Hematopoietic multipotent progenitor cell treated with erythropoietin and hydrocortisone succinate and interleukin-3 and kit ligand, for 17 days (in vitro differentiated cells): ENCODE measurements at regions not wholly inside any gene's neighbourhood (a gene's known extent, or its start where the extent isn't known, plus 50 kb on each side); places are given as distances from the start of the nearest gene placed in this dataset.
"Not testable (repeated sequence)": the region's sequence is repeated elsewhere in the genome, so short reads cannot be mapped to it uniquely, and the experiment has no call there.

ENCODE experiments used
- DNase-seq: peaks from one replicate; pipeline ENCODE4 v3.0.0-alpha.2; 2015; ENCODE audit warnings: low spot score

DNA sequence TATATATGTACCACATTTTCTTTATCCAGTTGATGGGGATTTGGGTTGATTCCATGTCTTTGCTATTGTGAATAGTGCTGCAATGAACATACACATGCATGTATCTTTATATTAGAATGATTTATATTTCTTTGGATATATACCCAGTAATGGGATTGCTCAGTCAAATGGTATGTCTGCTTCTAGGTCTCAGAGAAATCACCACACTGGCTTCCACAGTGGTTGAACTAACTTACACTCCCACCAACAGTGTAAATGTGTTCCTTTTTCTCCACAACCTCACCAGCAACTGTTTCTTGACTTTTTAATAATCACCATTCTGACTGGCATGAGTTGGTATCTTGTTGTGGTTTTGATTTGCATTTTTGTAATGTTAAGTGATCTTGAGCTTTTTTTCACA lies 452.2 kb upstream of the FLRT2 start:
- DNase-seq, result not testable (repeated sequence)

- no peak for DNase-seq
Measured at GRCh38 chr14:85079842-85080730, 449.9 kb upstream of the FLRT2 start.

DNA sequence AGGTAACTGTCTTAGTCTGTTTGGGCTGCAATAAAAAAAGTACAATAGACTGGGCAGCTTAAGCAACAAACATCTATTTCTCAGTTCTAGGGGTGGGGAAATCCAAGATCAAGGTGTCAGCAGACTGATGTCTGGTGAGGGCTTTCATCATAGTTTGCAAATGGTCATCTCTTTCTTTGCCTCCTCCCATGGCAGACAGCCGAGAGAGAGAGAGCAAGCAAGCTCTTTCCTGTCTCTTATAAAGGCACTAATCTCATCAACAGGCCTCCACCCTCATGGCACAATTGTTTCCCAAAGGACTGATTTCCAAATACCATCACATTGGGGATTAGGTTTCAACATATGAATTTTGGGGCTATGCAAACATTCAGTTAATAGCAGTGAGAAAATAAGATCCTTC lies 445.6 kb upstream of the FLRT2 start:
- DNase-seq, result no peak

- DNase-seq, result no peak
Measured at GRCh38 chr14:85085981-85086380, 444.0 kb upstream of the FLRT2 start.

DNA sequence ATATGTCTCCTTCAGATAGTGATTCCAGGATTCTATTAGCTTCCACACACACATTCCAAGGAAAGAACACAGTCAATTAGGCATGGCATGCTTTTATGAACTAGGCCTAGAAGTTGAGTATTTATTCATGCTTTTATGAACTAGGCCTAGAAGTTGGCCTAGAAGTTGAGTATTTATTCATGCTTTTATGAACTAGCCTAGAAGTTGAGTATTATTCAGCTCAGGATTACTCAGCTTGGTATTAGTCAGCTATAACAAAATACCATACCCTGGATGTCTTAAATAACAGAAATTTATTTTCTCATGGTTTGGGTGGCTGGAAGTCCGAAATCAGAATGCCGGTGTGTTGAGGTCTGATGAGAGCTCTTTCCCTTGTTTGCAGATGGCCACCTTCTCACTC lies 442.7 kb upstream of the FLRT2 start:
- DNase-seq, result no peak

DNA sequence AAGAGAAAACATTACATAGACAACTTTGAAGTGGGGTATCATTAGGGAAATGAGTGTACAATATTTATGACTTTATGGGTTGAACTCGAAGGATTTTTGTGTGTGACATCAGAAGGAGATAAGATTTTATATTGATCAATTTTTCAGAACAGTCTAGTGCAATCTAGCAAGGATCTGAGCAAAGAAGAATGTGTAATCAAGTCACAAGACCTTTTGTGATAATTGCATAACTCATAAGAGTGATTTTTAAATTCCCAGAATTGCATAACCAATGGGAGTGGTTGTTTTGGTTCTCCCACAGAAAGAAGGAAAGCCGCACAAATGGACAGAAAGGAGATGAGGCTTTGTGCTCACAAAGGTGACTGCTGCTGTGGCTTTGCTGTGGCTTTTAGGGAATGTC lies 441.8 kb upstream of the FLRT2 start:
- DNase-seq, result no peak

- DNase-seq, result no peak
Measured at GRCh38 chr14:85090681-85091080, 439.3 kb upstream of the FLRT2 start.

- no peak for DNase-seq
Measured at GRCh38 chr14:85093631-85094330, 436.2 kb upstream of the FLRT2 start.

- no peak for DNase-seq
Measured at GRCh38 chr14:85102591-85102990, 427.4 kb upstream of the FLRT2 start.

DNA sequence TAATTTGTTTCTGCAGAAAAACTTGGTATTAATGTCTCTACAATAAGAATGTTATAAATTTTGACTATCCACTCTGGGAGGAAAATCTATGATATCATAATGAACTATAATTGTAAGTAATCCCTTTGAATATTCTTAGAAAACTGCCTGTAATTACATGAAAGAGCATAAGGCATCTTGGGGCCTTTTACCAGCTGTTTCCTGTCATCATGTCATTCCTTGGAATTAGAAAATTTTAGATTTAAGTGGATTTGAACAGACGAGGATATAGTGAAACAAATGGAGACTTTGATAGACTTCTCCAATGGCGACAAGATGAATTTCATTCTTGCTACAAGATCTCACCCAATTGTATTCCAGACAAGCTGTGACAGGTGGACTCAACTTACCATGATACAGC lies 423.4 kb upstream of the FLRT2 start:
- DNase-seq, result no peak

- no peak for DNase-seq
Measured at GRCh38 chr14:85112762-85113161, 417.2 kb upstream of the FLRT2 start.

- DNase-seq, result no peak
Measured at GRCh38 chr14:85115921-85116320, 414.0 kb upstream of the FLRT2 start.

DNA sequence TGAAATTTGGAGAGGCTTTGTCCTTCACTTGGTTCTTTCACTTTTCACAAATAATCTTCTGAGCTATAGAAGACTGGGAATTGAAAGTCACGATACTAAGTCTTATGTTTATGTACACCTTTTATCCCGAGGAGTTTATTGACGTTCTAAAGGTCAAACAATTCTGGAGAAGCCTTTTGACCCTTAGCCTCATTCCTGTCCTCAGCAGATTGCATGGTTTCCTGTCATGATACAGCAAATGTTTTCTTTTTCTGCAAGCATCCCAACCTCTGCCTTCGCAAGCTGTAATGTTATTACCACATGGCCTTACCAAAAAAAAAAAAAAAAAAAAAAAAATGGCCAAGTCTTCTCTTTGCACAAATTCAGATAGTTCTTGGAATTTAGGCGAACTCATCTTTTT lies 411.7 kb upstream of the FLRT2 start:
- DNase-seq, result no peak

GRCh38 chr14:85122690-85123089 lies 407.3 kb upstream of the FLRT2 start:
- DNase-seq, result no peak

DNA sequence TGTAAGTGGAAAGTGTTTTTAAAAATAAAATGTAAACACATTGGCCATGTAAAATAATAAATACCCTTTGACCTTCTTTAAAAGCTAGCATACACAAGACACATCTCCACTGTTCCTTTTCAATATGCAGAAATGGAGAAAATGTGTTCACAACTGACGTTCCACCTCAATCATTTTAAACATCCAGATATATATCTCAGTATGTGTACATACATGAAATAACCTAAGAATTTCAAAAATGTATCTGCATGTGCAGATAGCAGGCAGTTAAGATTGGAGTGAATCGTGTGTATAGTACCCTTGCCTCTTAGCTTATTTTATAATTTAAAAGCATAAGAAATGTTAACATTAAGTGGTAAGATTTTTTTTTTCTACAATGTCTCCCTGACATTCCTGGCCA lies 406.2 kb upstream of the FLRT2 start:
- no peak for DNase-seq

DNA sequence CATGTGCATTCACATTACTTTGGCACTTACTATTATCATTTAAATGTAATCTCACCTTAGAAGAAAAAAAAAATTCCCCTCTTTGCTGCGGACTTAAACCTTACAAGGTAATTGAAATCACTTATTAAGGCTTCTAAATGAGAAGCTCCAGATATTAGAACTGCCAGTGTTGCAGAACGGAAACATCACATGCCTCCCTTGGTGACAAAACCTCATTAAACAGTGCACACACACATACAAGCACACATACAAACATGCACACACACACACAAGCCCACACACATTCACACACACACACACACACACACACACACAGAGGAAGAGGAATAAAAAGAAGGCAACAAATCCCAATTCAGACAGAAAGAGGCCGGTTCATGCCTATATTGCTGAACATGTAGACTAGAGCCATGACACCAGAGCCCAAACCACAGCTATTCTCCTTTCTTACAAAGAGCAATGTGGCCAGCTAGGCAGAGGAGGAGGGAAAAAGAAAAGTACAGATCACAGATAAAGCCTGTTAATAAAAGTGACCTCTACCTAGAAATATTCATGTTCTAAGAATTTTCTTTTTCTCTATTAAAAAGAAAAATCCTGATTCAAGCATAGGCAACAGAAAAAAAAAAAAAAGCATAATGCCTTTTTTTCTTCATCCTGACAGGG lies 405.2 kb upstream of the FLRT2 start:
- no peak for DNase-seq

GRCh38 chr14:85125291-85125670 lies 404.7 kb upstream of the FLRT2 start:
- DNase-seq, result no peak

DNA sequence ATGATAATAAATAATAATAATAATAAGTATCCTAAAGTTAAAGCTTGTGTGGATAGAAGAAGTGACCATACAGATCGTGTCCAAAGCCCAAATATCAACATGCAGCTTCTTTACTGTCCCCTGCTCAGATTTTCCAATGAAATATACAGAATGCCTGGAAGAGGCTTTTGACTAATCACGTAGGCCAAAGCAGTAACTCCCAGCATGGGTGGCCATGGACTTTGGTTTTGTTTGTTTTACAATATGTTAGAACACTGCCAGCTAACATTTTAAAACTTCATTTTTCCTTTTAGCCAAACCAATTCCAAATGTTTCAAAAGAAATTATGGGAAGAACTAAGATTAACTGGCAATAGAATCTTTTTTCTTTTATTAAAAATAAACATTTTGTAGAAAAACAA lies 400.0 kb upstream of the FLRT2 start:
- no peak for DNase-seq

DNA sequence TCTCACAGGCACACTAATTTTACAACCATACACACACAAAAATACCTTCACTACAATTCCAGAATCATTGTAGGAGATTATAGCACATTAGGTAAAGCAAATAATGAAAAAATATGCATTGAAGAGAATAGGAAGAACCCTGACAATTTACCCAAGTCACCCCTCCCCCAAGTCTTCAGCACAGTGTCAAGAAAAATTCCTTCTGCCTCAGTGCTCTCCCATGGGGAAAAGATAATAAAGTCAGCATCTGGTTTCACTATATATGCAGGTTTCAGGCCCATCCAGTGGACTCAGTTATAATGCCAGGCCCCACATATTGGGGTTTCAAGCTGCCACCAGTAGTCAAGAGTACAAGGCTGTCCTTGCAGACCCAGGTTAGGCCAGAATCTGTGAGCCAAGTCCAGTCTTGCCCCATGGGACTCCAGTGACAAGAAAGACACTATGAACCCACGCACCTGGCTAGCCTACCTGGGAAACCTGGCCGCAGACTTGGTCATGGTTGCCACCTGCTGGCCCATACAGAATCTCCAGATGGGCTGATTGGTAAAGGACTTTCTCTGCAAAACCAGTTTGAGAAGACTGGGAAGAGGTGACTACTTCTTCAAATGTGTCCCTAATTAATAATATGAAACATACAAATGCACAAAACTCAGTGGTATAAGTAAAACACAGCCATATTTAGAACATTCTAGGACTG lies 398.6 kb upstream of the FLRT2 start:
- no peak for DNase-seq

DNA sequence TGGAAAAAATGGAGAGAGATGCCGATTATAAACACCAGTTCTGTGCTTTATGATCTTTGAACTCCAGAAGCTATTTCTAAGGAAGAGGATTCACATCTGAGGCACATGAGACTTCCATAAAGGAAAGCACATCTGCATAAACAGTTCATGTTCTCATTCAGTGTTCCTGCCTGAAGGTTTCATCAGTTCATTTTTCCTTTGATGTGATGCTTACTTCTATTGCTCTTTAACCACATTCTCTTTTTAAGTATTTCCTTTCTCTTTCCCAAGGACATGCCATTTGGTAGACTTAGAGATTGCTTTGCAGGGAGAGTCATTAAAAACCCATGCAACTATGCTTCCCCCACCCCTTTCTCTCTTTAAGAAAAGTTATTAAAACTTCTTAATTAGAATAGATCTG lies 387.0 kb upstream of the FLRT2 start:
- DNase-seq, result no peak

- DNase-seq, result no peak
Measured at GRCh38 chr14:85146779-85147178, 383.2 kb upstream of the FLRT2 start.

DNA sequence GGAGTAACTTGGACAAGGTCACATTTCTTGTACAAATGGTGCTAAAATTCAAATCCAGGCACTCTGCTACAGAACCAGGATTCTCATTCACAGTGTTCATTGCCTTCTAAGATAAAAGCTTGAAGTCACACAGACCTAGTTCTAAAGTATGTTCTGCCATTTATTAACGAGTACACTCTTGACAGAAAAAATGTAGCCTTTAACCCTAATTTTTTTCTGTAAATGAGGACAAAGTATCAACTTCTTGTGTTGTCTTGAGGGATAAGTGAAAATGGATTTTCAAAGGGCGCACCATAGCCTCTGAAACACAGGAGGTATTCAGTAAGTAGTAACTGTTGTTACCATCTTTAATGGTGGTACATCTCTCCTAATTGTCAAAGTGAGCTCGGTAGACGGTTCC lies 379.8 kb upstream of the FLRT2 start:
- DNase-seq, result no peak

- no peak for DNase-seq
Measured at GRCh38 chr14:85154714-85155113, 375.2 kb upstream of the FLRT2 start.
